ENCODE measurements at regions not wholly inside any gene's neighbourhood (a gene's known extent, or its start where the extent isn't known, plus 50 kb on each side); places are given as distances from the start of the nearest gene placed in this dataset.

GRCh38 chr5:1998348-1998669 is 115.6 kb upstream of the IRX4 start:
- CTCF ChIA-PET = no interaction called here
- no peak for TF ChIP-seq CTCF (IDR thresholded peaks at IDR 0.05; ENCODE audit: insufficient read depth, low read length, missing control alignments)
- H3K4me3 ChIP-seq (ENCODE audit: low read depth, low read length) = no peak overlapping the region
- no peak for DNase-seq (ENCODE audit: low read depth, low spot score)
- POLR2A ChIA-PET = no interaction called here

GRCh38 chr5:1997640-1998347 is 115.1 kb upstream of the IRX4 start:
- CTCF ChIA-PET = no interaction called here
- H3K4me3 ChIP-seq (ENCODE audit: low read depth, low read length) = no peak overlapping the region
- no peak for TF ChIP-seq CTCF (IDR thresholded peaks at IDR 0.05; ENCODE audit: insufficient read depth, low read length, missing control alignments)
- no peak for DNase-seq (ENCODE audit: low read depth, low spot score)
- POLR2A ChIA-PET = no interaction called here

- ChIA-PET POLR2A (no interaction called here), CTCF (no interaction called here)
- H3K4me3 ChIP-seq (ENCODE audit: low read depth, low read length) = no peak overlapping the region
- TF ChIP-seq CTCF (IDR thresholded peaks at IDR 0.05; ENCODE audit: insufficient read depth, low read length, missing control alignments) = no peak
- DNase-seq (ENCODE audit: low read depth, low spot score) = no peak
These were observed 112.8 kb upstream of the IRX4 start for GRCh38 chr5:1995491-1995890.

GRCh38 chr5:1987471-1987870 is 104.7 kb upstream of the IRX4 start:
- DNase-seq (ENCODE audit: low read depth, low spot score) = no peak
- H3K4me3 ChIP-seq (ENCODE audit: low read depth, low read length) = no peak overlapping the region
- TF ChIP-seq CTCF (IDR thresholded peaks at IDR 0.05; ENCODE audit: insufficient read depth, low read length, missing control alignments) = no peak
- CTCF ChIA-PET = no interaction called here
- POLR2A ChIA-PET = no interaction called here

- no peak for TF ChIP-seq CTCF (IDR thresholded peaks at IDR 0.05; ENCODE audit: insufficient read depth, low read length, missing control alignments)
- CTCF ChIA-PET = no interaction called here
- no peak overlapping the region for H3K4me3 ChIP-seq (ENCODE audit: low read depth, low read length)
- POLR2A ChIA-PET = no interaction called here
- no peak for DNase-seq (ENCODE audit: low read depth, low spot score)
These were observed 103.1 kb upstream of the IRX4 start for GRCh38 chr5:1985781-1986180.

GRCh38 chr5:1983919-1984695 is 101.4 kb upstream of the IRX4 start:
- POLR2A ChIA-PET = no interaction called here
- DNase-seq (ENCODE audit: low read depth, low spot score) = no peak
- no peak overlapping the region for H3K4me3 ChIP-seq (ENCODE audit: low read depth, low read length)
- CTCF ChIA-PET = no interaction called here
- TF ChIP-seq CTCF (IDR thresholded peaks at IDR 0.05; ENCODE audit: insufficient read depth, low read length, missing control alignments) = no peak
